ENCODE measurements at regions not wholly inside any gene's neighbourhood (a gene's known extent, or its start where the extent isn't known, plus 50 kb on each side); places are given as distances from the start of the nearest gene placed in this dataset.
"Not testable (repeated sequence)": the region's sequence is repeated elsewhere in the genome, so short reads cannot be mapped to it uniquely, and the experiment has no call there.

DNA sequence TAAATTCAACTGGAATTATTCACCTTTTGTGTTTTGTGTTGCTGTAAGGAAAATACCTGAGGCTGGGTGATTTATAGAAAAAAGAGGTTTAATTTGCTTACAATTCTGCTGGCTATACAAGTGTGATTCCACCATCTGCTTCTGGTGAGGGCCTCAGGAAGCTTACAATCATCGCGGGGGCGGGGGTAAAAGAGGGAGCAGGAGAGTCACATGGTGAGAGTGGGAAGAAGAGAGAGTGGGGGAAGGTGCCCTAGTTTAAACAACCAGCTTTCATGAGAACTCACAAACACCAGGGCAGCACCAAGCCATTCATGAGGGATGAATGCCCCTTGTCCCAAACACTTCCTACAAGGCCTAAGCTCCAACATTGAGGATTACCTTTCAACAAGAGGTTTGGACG lies 760.7 kb upstream of the PCDH9 start:
- no peak for DNase-seq

DNA sequence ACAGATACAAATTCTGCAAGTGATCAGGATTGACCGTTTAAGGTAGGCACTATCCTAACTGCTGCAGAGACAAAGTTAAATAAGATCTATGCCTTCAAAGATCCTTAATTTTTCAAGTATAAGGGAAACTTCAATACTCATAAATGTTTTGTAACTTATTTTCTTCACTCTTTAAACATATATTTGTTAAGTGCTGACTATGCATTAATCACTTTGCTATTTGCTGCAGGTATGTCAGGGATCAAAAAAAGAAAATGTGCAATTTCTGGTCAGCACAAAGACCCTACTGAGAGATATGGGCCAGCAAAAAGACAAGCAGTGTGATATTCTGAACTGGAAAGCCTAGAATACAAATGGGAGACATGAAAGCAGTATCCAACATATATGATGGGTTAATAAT lies 756.1 kb upstream of the PCDH9 start:
- DNase-seq, result no peak

DNA sequence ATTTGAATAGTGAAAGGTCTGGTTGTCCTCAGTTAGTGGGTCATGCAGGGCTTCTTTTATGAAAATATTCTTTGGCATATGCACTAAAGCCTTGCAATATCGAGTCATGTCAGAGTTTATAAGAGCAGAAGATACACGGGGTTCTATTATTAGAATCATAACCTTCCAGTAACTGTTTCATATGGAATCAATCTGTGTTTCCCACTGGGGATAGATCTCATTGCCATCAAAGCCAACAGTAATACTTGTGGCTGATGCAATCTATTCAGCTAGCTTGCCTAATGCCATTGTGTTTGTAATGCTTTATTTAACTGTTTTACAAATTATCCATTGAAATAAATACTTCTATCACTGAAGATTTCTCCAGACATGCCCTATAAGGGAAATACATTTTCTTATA lies 746.9 kb upstream of the PCDH9 start:
- no peak for DNase-seq

DNA sequence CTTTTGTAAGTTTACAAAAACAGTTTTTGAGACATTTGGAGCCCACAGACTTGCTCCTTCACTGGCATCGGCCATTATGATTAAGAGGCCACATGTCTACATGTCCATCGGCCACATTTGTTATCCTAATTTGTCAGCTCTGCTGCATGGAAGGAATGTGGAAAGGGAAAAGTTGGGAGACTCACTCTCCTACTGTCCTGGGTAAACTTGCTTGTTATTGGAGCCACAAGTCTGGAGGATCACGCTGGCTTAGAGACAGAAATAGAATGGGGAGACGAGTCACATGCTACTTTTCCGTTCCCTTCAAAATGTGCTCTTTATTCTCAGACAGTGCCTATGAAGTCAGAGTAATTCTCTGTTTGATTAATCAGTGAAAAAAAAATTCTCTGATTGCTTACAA lies 741.2 kb upstream of the PCDH9 start:
- DNase-seq, result no peak

DNA sequence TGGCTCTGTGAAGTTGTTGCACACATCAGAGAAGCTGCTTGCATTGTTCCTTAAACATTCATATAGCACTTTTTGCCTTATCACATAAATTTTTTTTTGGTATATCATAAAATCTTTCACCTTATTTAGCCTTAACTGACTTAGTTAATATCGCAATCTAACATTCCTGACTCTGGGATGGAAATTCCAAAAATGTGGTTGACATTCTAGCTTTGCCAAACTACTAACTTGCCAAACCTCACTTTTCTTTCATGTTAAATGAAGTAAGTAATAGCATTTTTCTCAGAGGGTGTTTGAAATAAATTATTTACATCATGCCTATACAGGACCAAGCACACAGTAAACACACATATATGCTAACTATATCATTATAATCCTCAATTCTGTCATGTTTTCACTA lies 736.9 kb upstream of the PCDH9 start:
- no peak for DNase-seq

DNA sequence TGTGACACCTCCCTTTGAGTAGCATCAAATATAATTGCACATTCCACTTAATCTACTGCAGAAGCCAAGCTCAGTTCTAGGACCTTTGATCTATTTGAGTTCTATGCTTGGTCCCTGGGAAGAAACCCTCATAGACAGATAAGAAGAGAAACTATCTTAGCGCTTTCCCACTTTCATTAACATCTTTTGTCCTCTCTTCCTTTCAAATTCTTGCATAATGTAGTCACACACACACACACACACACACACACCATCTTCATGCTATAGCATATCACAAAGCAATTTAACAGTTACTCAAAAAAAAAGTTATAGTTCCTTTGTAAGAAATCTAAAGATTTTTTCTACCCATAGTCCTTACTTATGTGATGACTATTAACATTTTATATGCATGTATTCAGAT lies 735.9 kb upstream of the PCDH9 start:
- DNase-seq, result no peak

DNA sequence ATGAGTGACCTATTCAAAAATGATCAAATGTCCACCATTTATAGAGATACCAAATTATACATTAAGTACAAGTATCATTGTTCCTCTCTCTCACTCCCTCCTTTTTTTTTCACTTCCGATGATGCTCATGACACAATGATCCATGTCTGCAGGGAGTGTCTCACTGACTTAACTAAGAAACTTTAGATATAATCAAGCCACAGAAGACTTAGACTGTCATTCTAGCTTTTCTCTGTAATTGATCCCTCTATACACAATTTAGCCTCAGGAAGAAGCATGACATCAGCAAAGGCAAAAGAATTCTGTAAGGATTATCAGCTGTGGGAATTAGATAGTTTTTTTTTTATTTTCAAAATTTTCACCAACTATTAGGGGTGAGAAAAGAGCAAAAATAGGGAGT lies 734.9 kb upstream of the PCDH9 start:
- DNase-seq, result no peak

DNA sequence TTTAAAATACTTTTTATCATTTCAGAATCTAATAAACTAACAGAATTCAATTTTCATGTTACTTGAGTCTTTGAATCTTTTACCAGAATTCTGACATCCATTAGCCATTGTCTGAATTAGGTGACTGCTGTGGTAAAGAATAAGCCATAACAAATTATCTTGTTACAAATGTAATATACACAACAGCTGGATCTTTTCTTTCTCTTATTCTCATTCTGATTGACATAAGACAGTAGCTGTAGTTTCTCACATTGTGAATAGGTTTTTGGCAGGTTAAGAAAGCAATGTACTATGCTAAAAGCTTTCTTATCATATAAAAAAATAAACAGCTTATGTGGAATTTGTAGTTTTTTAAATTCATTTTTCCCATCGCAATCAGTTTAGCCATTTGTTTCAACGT lies 734.0 kb upstream of the PCDH9 start:
- no peak for DNase-seq

DNA sequence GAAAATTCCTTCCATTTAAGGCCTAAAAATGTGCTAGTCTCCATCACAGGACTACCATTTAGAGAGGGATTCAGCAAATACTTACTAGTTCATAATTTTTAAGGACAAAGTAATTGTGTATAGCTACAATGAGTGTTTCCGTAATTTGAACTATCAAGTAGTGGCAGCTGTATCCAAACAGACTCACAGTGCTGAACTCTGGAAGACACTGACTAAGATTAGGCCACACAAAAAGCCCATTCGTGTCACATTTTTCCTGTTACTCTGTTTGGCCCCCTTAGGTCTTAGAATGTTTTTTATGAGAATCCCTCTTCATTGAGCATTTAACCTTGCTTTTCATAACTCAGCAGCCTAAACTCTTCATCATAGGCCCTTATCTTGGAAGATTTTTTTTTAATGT lies 731.2 kb upstream of the PCDH9 start:
- no peak for DNase-seq

DNA sequence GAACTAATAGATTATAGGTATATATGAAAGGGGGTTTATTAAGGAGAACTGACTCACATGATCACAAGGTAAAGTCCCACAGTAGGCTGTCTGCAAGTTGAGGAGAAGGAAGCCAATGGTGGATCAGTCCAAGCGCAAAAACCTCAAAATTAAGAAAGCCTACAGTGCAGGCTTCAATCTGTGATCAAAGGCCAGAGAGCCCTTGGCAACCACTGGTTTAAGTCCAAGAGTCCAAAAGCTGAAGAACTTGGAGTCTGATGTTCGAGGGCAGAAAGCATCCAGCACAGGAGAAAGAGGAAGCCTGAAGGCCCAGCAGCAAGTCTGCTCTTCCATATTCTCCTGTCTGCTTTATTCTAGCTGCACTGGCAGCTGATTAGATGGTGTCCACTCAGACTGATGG lies 721.3 kb upstream of the PCDH9 start:
- DNase-seq, result no peak

DNA sequence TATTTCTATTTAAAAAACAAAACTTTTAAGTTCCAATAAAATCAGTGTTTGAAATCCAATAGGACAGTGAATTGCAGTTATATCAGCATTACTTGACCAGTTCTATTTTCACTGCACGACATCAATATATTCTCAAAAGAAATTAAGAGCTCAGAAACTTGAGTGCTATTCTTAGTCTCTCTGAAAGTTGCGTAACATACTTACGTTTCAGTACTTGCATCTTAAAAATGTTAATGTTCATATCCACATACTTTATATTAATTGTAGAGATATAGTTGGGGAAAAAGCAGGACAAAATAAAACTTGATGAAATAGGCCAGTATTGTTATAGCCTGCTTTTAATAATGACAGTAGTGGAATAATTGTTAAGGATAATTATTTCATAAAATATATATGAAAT lies 720.5 kb upstream of the PCDH9 start:
- DNase-seq, result no peak

DNA sequence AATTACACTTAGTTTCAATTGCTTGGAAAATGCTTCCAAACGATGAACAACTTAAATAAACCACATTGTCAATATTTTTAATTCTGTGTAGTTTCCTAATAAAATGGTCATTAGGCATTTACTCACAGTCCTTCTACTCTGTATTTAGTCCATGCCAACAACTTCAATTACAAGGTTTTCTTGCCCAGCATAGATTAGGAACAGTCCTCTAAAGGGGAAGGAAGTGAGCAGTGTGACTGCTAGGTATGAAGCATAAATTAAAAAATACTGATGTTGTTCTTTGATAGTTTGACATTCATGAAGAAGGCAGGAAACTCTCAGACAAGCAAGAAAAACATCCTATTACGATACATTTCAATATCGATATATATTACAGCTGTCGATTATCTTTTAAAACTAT lies 716.0 kb upstream of the PCDH9 start:
- no peak for DNase-seq

DNA sequence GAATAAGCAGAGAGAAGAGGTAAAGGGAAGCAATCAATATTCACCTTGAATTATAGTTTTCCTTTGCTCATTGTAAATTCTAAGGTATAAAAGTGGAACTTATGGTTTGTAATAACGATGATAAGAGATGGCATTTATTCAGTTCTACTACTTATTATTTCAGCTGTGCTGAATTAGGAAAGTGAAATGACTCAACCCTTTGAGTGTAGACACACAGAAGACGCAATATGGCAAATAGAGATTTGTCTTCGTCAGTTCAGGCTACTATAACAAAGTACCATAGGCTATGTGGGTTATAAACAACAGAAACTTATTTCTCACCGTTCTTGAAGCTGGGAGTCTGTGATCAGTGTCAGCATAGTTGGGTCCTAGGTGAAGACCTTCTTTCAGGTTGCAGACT lies 713.0 kb upstream of the PCDH9 start:
- no peak for DNase-seq

DNA sequence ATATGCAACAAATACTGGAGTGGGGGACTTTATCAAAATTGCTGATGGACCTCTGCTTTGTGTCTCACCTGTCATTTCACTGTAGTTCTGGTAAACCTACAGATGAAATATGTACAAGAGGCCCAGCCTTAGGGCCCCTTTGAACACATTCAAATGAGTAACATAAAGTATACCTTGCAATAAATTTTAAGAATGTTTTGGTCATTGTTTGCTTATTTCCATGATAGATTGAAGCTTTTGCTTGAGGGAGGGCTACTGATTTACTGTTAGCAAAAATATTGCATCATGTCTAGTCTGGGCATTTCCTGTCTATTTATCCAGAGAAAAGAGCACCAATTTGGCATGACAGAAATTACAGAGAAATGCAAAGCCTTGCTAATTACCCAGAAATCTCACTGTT lies 705.5 kb upstream of the PCDH9 start:
- no peak for DNase-seq

DNA sequence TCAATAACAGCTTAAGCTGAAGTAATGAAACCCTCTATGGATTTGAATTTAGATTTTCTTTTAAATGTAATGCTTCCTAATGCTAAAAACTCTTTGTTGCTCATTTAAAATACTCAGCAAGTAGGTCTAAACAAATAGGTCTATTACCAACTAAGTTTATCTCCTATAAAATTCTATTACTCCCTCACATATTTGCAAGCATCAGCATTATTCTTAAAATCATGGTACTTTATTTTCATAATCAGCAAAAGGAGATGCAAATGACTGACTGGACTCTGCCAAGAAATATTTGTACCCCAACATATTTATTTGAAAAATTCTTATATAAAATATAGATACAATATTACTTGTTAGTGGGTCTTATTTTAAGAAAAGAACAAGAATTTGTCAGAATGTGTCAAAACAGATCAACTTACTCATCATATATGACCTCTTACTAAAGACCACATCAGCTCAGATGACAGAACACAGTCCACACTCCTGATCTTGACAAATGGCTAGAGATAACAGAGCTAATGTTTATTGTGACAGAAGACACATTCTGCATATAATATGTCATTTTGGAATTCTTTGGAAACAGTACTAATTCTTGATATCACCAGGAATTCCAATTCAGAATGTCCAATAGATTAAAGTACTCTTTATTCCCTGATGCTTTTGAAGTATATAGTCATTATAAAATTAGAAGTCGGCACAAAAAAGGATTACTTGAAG lies 704.6 kb upstream of the PCDH9 start:
- DNase-seq, result no peak

DNA sequence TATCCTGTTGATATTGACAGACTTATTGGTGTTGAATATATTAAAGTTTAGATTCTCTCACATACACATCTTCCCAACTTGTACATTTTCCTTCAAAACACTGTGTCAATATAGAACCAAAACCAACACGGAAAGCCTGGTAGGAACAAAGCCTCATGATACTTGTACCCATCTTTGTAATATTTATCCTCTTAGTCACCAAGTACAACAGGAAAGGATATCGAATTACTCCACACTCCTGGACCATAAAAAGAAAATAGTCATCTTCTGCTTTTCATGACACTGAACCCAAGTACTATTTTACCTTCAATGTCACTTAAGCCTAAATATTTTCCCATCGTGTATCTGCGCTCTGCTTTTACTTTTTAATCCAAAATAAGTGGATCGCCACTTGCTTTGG lies 702.9 kb upstream of the PCDH9 start:
- DNase-seq, result no peak

DNA sequence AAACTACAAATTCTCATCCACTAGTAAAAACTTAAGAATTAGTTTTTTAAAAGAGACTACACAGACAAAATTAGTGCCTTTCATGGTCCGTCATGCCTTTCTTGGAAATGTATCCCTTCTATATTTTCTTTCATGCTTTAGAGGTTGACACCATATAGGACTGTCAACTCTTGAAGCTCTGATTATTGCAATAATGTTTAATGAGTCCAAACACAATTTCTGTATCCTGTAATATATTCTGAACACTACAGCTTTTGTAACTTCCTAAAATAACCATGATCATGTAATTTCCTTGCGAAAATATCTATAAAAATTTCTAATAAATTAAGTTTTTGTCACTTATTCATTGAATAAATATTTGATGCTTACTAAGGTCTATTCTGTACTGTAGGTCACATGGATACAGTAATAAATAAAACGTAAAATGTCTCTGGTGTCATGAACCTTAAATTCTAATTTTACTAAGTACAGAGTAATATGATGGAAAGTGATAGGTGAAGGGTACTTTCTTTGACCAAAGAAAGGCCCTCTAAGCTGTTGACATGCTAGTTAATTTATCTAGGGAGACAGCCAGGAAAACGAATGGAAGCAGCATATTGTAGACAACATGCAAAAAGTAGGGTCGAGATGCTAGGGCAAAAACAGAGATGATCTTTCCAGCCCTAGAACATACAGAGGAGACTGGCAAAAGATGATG lies 687.3 kb upstream of the PCDH9 start:
- DNase-seq, result no peak

DNA sequence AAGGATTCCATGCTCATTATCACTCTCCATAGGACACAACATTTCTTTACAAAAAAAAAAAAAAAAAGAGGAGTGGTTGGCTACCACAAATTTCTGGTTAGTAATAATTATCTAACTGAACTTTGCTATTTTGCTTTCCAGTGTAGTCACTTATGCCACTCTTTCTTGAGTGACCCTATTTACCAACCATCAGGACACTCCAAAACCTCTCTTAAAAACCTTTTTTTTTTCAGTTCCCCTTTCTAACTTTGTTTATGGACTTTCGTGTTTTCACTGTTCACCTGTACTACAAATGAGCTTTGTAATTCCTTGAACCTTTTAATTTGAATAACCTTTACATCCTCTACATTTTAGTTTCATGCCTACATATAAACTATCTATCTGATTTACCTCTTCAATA lies 686.5 kb upstream of the PCDH9 start:
- DNase-seq, result no peak

DNA sequence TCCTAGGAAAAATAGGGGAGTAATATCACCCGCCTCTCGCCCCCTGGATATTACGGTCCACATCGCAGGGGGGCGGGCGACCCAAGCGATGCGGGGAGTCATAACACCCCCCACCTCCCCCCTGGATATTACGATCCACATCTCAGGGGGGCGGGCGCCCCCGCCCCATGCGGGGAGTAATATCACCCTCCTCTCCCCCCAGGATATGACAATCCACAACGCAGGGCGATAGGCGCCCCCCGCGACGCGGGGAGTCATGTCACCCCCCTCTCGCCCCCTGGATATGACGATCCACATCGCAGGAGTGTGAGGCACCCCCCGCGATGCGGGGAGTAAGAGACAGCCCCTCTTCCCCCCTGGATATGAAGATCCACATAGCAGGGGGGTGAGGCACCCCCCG lies 684.4 kb upstream of the PCDH9 start:
- DNase-seq, result no peak

DNA sequence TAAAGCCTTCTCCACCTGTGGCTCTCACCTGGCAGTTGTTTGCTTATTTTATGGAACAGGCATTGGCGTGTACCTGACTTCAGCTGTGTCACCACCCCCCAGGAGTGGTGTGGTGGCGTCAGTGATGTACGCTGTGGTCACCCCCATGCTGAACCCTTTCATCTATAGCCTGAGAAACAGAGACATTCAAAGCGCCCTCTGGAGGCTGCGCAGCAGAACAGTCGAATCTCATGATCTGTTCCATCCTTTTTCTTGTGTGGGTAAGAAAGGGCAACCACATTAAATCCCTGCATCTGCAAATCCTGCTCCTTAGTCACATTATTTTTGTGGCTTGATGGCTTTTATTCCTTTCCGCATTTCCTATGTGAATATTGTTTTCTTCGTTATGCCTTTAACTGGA lies 672.8 kb upstream of the PCDH9 start:
- DNase-seq, result not testable (repeated sequence)

DNA sequence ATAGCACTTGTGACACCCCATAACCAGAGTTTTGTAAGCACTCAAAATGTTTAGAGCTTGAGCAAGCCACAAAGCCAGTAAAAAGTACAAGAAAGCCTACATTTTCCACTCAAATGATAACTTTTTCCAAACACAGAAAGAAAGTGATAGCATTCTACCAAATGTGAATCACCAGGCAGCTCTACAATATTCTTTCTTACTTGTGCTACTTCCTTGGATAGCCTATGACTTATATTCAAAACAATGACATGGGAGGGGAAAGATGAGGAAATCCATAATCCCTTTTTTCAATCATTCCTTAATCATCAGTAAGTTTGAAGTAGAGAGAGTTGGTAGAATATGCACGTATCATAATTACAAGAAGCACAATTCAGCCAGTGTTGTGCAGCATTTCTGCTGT lies 650.8 kb upstream of the PCDH9 start:
- DNase-seq, result no peak

DNA sequence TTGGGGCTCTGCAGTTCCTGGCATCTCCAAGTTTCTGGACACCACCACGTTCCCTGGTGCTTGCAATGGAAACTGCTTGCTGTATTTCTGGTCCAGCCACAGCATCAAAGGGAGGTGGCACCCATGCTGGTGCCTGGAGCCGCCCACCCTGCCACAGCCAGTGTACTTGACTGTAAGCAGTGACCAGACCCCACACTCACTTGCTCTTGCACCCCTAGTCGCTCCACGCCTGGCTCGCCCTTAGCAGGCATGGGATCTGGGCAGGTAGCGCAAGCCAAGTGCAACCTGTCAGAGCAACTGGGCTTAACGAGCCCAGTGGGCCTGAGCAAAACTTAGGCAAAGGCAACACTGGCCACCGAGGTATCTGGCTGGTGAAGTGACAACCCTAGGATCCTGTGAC lies 648.2 kb upstream of the PCDH9 start:
- DNase-seq, result no peak

DNA sequence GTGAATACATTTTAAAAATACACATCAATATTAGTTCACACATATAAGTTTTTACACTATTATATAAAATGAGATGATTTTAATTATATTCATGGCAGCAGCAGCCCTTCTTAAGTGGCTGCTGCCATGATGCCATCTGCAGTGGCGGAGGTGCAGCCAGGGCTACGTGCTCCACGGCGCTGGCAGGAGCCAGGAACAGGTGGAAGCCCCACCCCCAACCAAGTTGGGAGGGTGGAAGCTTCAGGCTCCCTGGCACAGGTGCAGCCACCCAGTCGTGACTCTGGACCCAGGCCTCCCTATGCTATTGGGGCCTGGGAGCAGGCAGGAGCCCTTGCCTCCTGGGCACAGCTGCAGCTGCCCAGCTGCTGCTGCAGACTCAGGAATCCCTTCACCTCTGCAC lies 646.9 kb upstream of the PCDH9 start:
- DNase-seq, result no peak

DNA sequence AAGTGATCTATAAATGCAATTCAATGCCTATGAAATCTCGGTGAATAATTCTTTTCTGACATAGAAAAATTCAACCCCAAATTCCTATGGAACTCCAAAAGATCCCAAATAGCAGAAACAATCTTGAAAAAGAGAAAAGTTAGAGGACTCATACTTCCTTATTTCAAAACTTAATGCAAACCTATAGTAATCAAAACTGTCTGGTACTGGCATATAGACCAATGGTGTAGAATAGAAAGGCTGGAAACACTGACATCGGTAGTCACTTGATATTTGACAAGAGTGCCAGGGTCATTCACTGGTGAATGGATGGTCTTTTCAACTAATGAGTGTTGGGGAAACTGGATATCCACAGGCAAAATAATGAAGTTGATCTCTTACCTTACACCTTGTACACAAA lies 637.1 kb upstream of the PCDH9 start:
- no peak for DNase-seq

DNA sequence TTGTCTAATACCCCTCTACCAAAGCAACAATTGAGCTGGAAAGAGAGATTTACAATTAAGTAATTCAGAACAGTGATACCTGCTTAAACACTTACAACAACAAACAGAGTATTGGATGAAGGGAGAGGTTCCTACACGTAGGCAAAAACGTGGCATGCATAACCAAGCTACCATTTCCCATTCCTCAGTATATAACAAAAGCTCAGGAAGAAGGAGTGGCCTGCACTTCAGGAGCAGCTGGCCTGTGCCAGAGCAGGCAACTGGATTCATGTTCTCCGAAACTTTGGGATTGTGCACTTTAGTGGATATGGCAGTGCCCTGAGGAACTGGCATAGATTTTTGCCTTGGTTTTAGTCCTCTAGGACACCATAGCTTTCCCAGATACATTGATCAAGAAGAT lies 630.2 kb upstream of the PCDH9 start:
- DNase-seq, result no peak
